ENCODE measurements at regions not wholly inside any gene's neighbourhood (a gene's known extent, or its start where the extent isn't known, plus 50 kb on each side); places are given as distances from the start of the nearest gene placed in this dataset.

DNA sequence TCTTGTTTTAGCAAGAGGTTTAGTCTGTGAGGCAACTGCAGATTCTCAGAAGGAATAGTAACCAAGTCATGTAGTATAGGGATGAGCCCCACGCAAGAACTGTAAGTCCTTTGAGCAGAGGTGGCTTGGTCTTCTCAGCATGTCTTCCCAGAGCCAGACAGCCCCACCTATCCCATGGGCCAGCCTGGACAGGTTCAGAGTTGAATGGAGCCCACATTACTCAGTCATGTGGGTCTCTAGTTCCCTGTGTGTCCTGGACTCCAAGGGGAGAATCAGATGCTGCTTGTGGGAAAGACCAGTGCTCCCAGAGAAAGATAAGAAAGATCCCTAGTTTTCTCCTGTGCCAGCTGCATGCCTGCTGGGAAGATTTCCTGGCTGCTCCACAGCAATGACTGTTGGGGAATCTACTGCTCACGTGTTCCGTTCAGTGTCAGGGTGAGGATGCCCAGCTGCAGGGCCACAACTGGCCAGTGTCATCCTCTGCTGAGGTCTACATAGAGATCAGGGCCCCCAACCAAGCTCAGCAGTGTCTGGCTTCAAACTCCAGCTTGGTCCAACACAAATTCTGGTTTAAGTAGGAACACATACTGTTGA is 66.9 kb upstream of the UNC5B start:
- no peak for DNase-seq
- H3K9me3 ChIP-seq: no peaks in the 10 kb centered on the region

DNA sequence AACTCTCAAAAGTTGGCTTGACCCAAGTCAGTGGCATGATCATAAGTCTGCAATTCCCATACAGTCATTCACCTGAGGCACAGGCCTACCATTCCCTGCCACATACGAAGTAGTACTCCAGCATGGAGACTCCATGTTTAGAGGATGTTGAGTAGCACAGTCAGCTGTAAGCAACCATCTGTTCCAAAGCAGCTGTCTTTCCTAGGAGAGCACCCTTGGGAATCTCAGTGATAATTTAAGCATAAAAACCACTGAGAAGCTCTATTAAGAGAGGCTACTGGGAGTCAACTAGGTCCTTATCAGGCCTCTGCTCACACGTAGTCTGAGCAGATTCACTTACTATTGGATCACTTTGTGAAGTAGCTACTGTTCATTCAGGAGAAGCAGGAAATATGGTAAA is 61.6 kb upstream of the UNC5B start:
- intact Hi-C loops (cut with DNase I; ENCODE audit: low total_unique reads): no loop called here
- no peaks in the 10 kb centered on the region for H3K36me3 ChIP-seq (ENCODE audit: low read depth, missing control alignments)
- H3K4me1 ChIP-seq: no peaks in the 10 kb centered on the region
- H3K4me3 ChIP-seq: no peak overlapping the region
- WGBS, 2 donors: 71 to 74% methylated on average over 2 of the region's 2 CpGs
- no peaks in the 10 kb centered on the region for H3K27me3 ChIP-seq
- no peak for DNase-seq
- H3K27ac ChIP-seq: no peak overlapping the region
- H3K9me3 ChIP-seq: no peaks in the 10 kb centered on the region
- TF ChIP-seq, protein P1, sequence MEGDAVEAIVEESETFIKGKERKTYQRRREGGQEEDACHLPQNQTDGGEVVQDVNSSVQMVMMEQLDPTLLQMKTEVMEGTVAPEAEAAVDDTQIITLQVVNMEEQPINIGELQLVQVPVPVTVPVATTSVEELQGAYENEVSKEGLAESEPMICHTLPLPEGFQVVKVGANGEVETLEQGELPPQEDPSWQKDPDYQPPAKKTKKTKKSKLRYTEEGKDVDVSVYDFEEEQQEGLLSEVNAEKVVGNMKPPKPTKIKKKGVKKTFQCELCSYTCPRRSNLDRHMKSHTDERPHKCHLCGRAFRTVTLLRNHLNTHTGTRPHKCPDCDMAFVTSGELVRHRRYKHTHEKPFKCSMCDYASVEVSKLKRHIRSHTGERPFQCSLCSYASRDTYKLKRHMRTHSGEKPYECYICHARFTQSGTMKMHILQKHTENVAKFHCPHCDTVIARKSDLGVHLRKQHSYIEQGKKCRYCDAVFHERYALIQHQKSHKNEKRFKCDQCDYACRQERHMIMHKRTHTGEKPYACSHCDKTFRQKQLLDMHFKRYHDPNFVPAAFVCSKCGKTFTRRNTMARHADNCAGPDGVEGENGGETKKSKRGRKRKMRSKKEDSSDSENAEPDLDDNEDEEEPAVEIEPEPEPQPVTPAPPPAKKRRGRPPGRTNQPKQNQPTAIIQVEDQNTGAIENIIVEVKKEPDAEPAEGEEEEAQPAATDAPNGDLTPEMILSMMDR (IDR thresholded peaks at IDR 0.05): no peak
- no peak for TF ChIP-seq POLR2A (IDR thresholded peaks at IDR 0.05)

More for the DNA sequence above, 66.9 kb upstream of the UNC5B start:
- no peak overlapping the region for H3K4me3 ChIP-seq
- no peaks in the 10 kb centered on the region for H3K4me1 ChIP-seq
- H3K27me3 ChIP-seq: no peaks in the 10 kb centered on the region
- 89 to 95% methylated on average over 3 of the region's 3 CpGs for WGBS, 2 donors
- intact Hi-C loops (cut with DNase I; ENCODE audit: low total_unique reads): no loop called here
- H3K27ac ChIP-seq: no peak overlapping the region
- no peaks in the 10 kb centered on the region for H3K36me3 ChIP-seq (ENCODE audit: low read depth, missing control alignments)
- TF ChIP-seq, protein P1 (IDR thresholded peaks at IDR 0.05): no peak
- no peak for TF ChIP-seq POLR2A (IDR thresholded peaks at IDR 0.05)

DNA sequence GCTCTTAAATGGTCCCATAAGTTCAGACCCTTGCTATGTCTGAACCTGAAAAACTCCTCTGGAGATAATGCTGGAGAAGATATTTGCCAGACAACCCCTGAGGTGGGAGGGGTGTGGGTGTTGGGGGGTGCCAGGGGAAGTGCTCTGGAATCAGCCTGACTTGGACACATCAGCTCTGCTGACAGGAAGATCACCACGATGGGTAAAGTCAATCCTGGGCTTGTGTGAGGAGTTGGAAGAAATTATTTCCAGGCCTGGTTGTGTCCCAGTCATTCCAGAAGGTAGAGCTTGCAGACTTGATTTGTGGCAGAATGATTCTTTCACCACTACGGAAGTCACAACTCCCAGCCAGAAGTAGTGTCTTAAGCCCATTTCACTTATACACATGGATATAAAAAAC is 60.3 kb upstream of the UNC5B start:
- DNase-seq: no peak
- no peak overlapping the region for H3K27ac ChIP-seq
- H3K36me3 ChIP-seq (ENCODE audit: low read depth, missing control alignments): no peaks in the 10 kb centered on the region
- 75 to 81% methylated on average over 2 of the region's 2 CpGs for WGBS, 2 donors
- no peak overlapping the region for H3K4me3 ChIP-seq
- H3K9me3 ChIP-seq: no peaks in the 10 kb centered on the region
- no peaks in the 10 kb centered on the region for H3K4me1 ChIP-seq
- no peak for TF ChIP-seq POLR2A (IDR thresholded peaks at IDR 0.05)
- intact Hi-C loops (cut with DNase I; ENCODE audit: low total_unique reads): no loop called here
- no peaks in the 10 kb centered on the region for H3K27me3 ChIP-seq

DNA sequence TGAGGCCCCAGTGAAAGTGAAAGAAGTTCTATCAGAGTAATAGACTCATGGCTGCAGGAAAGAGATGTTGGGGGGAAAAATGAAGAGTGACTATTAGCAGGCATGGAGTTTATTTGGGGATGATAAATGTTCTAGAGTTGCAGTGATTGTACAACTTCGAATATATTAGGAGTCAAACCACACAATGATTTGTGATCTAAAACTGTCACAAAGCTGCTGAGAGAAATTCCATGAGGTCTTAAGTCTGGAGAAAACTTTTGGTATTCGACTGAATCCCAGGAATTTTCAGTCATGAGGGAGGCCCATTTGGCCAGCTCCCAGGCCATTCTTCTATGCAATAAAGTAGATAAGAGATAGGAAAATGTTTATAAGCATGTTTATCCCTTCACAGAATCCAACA is 55.9 kb upstream of the UNC5B start:
- Histone ChIP-seq H3K4me3 (no peak overlapping the region), H3K4me1 (no peaks in the 10 kb centered on the region), H3K27me3 (no peaks in the 10 kb centered on the region), H3K36me3 (ENCODE audit: low read depth, missing control alignments) (no peaks in the 10 kb centered on the region), H3K9me3 (no peaks in the 10 kb centered on the region), H3K27ac (no peak overlapping the region)
- DNase-seq: no peak
- TF ChIP-seq, protein P1 (IDR thresholded peaks at IDR 0.05): no peak
- TF ChIP-seq POLR2A (IDR thresholded peaks at IDR 0.05): no peak
- intact Hi-C loops (cut with DNase I; ENCODE audit: low total_unique reads): no loop called here
- WGBS, 2 donors: 54 to 55% methylated on average over 2 of the region's 2 CpGs

DNA sequence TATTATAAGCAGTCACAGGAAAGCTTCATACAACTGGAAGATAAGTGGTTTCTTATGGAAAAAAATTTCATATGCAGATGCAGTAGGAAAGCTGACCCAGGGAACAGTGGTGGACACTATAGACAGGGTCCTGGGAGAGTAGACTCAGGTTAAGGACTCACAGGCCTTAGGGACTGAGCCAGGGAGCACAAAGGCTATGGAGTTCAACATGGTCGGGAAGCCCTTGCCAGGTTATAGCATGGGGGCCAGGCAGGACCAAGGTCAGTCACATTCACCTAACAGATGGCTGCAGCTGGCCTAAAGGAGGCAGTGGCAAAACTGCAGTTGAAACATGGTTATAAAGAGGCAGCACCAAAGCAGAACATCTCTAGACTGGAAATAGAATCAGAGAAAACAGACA is 54.9 kb upstream of the UNC5B start:
- intact Hi-C loops (cut with DNase I; ENCODE audit: low total_unique reads): no loop called here
- DNase-seq: no peak
- Histone ChIP-seq H3K9me3 (no peaks in the 10 kb centered on the region), H3K27ac (no peak overlapping the region), H3K36me3 (ENCODE audit: low read depth, missing control alignments) (no peaks in the 10 kb centered on the region), H3K4me1 (no peaks in the 10 kb centered on the region), H3K27me3 (no peaks in the 10 kb centered on the region), H3K4me3 (no peak overlapping the region)
- TF ChIP-seq POLR2A (IDR thresholded peaks at IDR 0.05): no peak
- TF ChIP-seq, protein P1 (IDR thresholded peaks at IDR 0.05): no peak
- WGBS, 2 donors: 36 to 75% methylated on average over 1 of the region's 1 CpG

Data from testis (tissue), 2 donors.